ENCODE measurements at regions not wholly inside any gene's neighbourhood (a gene's known extent, or its start where the extent isn't known, plus 50 kb on each side); places are given as distances from the start of the nearest gene placed in this dataset.

DNA sequence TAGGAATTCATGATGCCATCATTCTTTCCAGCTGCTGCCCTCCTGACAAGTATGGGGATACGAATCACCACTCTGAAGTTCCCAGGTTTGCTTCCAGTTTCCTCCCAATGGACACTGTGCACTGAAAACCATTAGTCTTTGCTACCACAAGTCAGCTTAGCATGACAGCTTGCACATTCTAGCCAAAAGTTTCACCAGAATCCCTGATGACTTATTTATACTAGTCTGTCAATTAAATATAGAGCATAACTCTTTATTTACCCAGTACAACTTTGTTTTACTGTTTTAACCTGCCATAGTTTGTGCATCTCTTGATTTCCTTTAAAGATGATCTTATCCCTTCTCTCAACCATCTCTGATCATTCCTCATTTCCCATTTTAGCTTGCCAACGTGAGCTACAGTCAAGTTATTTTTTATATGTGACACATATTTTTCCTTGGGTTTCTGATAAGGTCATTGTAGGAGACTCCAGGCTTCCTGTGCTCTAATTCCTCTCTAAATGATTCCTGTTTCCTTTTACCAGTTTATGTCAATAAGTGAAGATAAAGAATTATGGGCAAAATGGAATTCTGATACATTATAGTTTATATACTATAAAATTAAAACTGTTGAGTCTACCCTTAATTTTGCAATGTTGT is 167.5 kb upstream of the MEOX2 start:
- no peaks in the 10 kb centered on the region for H3K27me3 ChIP-seq (ENCODE audit: control insufficient read depth in 2 of 2, insufficient read depth in 2 of 2, low read length in 2 of 2)
- no peak overlapping the region for H3K4me3 ChIP-seq (ENCODE audit: low read length in 2 of 2)
- no peak overlapping the region for H3K27ac ChIP-seq (ENCODE audit: low read depth in 2 of 2, low read length in 2 of 2)
- no peaks in the 10 kb centered on the region for H3K4me1 ChIP-seq (ENCODE audit: control insufficient read depth in 2 of 2, insufficient read depth in 2 of 2, low read length in 2 of 2)
- no peak overlapping the region for H3K9ac ChIP-seq (ENCODE audit: low read depth in 1 of 2, low read length in 2 of 2)
- H3K9me3 ChIP-seq (ENCODE audit: control insufficient read depth in 2 of 2, low read length in 2 of 2), result no peaks in the 10 kb centered on the region
- no peaks in the 10 kb centered on the region for H3K36me3 ChIP-seq (ENCODE audit: control insufficient read depth in 2 of 2, insufficient read depth in 2 of 2, low read length in 2 of 2)

DNA sequence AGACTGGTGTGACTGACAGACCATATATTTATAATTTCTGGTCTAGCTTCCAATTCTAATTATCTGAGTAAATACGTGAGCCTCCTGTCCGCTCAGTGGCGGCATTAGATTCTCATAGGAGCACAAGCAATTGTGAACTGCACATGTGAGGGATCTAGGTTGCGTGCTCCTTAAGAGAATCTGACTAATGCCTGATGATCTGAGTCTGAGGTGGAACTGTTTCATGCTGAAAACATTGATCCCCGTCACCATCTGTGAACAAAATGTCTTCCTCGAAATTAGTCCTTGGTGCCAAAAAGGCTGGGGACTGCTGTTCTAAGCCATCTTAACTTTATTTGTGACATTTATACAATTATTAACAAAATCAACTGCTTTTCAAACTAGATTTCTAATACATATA is 164.7 kb upstream of the MEOX2 start:
- Histone ChIP-seq H3K27me3 (ENCODE audit: control insufficient read depth in 2 of 2, insufficient read depth in 2 of 2, low read length in 2 of 2) (no peaks in the 10 kb centered on the region), H3K9me3 (ENCODE audit: control insufficient read depth in 2 of 2, low read length in 2 of 2) (no peaks in the 10 kb centered on the region), H3K9ac (ENCODE audit: low read depth in 1 of 2, low read length in 2 of 2) (no peak overlapping the region), H3K4me3 (ENCODE audit: low read length in 2 of 2) (no peak overlapping the region), H3K4me1 (ENCODE audit: control insufficient read depth in 2 of 2, insufficient read depth in 2 of 2, low read length in 2 of 2) (no peaks in the 10 kb centered on the region), H3K36me3 (ENCODE audit: control insufficient read depth in 2 of 2, insufficient read depth in 2 of 2, low read length in 2 of 2) (no peaks in the 10 kb centered on the region), H3K27ac (ENCODE audit: low read depth in 2 of 2, low read length in 2 of 2) (no peak overlapping the region)

DNA sequence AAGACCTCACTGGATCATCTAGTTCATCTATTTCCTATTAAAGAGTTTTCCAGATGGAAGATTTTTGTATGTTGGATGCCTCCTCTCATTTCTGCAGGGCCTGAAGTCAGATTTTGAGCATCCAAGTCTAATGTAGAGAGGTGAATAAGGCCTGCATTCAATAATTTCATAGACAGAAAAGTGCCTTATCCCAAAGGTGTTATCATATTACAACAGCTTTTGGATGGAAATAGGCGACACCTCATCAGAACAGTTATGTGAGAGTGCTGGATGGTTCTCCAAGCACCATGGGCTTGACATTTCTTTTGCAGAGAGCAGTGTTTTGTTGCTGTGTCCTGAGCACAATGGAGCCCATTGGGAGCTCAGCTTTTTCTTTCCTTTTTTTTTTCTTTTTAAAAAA is 162.4 kb upstream of the MEOX2 start:
- Histone ChIP-seq H3K4me3 (ENCODE audit: low read length in 2 of 2) (no peak overlapping the region), H3K27me3 (ENCODE audit: control insufficient read depth in 2 of 2, insufficient read depth in 2 of 2, low read length in 2 of 2) (no peaks in the 10 kb centered on the region), H3K9ac (ENCODE audit: low read depth in 1 of 2, low read length in 2 of 2) (no peak overlapping the region), H3K27ac (ENCODE audit: low read depth in 2 of 2, low read length in 2 of 2) (no peak overlapping the region), H3K9me3 (ENCODE audit: control insufficient read depth in 2 of 2, low read length in 2 of 2) (no peaks in the 10 kb centered on the region), H3K4me1 (ENCODE audit: control insufficient read depth in 2 of 2, insufficient read depth in 2 of 2, low read length in 2 of 2) (no peaks in the 10 kb centered on the region), H3K36me3 (ENCODE audit: control insufficient read depth in 2 of 2, insufficient read depth in 2 of 2, low read length in 2 of 2) (no peaks in the 10 kb centered on the region)

DNA sequence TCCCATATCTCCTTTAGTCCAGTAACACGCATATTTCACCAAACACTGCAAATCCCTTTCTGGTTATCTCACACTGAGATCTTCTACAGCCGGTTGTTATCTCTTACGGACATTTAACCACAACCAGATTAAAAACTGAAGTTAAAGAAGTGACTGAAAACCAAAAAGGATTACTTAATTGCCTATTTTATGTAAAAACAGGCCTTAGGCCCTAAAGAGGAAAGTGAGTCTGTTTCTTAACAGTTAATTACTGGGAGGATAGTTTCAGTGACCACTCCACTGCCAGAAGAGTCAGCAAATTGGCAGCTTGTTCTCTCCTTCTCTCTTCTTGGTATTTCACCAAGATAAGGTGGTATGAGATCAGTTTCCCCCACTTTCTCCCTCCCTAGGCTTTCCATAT is 161.9 kb upstream of the MEOX2 start:
- Histone ChIP-seq H3K9me3 (ENCODE audit: control insufficient read depth in 2 of 2, low read length in 2 of 2) (no peaks in the 10 kb centered on the region), H3K27me3 (ENCODE audit: control insufficient read depth in 2 of 2, insufficient read depth in 2 of 2, low read length in 2 of 2) (no peaks in the 10 kb centered on the region), H3K9ac (ENCODE audit: low read depth in 1 of 2, low read length in 2 of 2) (no peak overlapping the region), H3K4me1 (ENCODE audit: control insufficient read depth in 2 of 2, insufficient read depth in 2 of 2, low read length in 2 of 2) (no peaks in the 10 kb centered on the region), H3K27ac (ENCODE audit: low read depth in 2 of 2, low read length in 2 of 2) (no peak overlapping the region), H3K36me3 (ENCODE audit: control insufficient read depth in 2 of 2, insufficient read depth in 2 of 2, low read length in 2 of 2) (no peaks in the 10 kb centered on the region), H3K4me3 (ENCODE audit: low read length in 2 of 2) (no peak overlapping the region)

DNA sequence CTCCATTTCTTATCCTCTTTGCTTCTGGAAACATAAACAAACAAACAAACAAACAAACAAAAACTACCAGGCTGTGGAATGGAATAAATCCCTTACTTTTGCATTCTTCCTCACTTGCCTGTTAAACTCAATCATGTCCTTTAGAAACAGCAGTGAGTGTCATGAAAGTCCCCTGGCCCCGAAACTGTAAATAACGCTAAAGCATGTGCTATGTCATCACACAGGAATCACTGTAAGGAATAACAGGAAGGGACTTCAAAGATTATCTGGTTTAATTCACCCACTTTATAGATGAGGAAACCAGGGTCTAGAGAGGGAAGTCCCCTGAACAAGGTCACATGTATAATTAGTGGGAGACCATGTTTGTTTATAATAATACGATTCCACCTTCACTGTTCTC is 159.4 kb upstream of the MEOX2 start:
- Histone ChIP-seq H3K4me1 (ENCODE audit: control insufficient read depth in 2 of 2, insufficient read depth in 2 of 2, low read length in 2 of 2) (no peaks in the 10 kb centered on the region), H3K9me3 (ENCODE audit: control insufficient read depth in 2 of 2, low read length in 2 of 2) (no peaks in the 10 kb centered on the region), H3K36me3 (ENCODE audit: control insufficient read depth in 2 of 2, insufficient read depth in 2 of 2, low read length in 2 of 2) (no peaks in the 10 kb centered on the region), H3K27me3 (ENCODE audit: control insufficient read depth in 2 of 2, insufficient read depth in 2 of 2, low read length in 2 of 2) (no peaks in the 10 kb centered on the region), H3K27ac (ENCODE audit: low read depth in 2 of 2, low read length in 2 of 2) (no peak overlapping the region), H3K4me3 (ENCODE audit: low read length in 2 of 2) (no peak overlapping the region), H3K9ac (ENCODE audit: low read depth in 1 of 2, low read length in 2 of 2) (no peak overlapping the region)

- no peaks in the 10 kb centered on the region for H3K9me3 ChIP-seq (ENCODE audit: control insufficient read depth in 2 of 2, low read length in 2 of 2)
- no peaks in the 10 kb centered on the region for H3K36me3 ChIP-seq (ENCODE audit: control insufficient read depth in 2 of 2, insufficient read depth in 2 of 2, low read length in 2 of 2)
- H3K27me3 ChIP-seq (ENCODE audit: control insufficient read depth in 2 of 2, insufficient read depth in 2 of 2, low read length in 2 of 2), result no peaks in the 10 kb centered on the region
- no peak overlapping the region for H3K9ac ChIP-seq (ENCODE audit: low read depth in 1 of 2, low read length in 2 of 2)
- H3K4me1 ChIP-seq (ENCODE audit: control insufficient read depth in 2 of 2, insufficient read depth in 2 of 2, low read length in 2 of 2), result no peaks in the 10 kb centered on the region
- no peak overlapping the region for H3K4me3 ChIP-seq (ENCODE audit: low read length in 2 of 2)
- no peak overlapping the region for H3K27ac ChIP-seq (ENCODE audit: low read depth in 2 of 2, low read length in 2 of 2)
Observed at GRCh38 chr7:15845461-15845860, 159.0 kb upstream of the MEOX2 start.

- Histone ChIP-seq H3K4me1 (ENCODE audit: control insufficient read depth in 2 of 2, insufficient read depth in 2 of 2, low read length in 2 of 2) (no peaks in the 10 kb centered on the region), H3K9ac (ENCODE audit: low read depth in 1 of 2, low read length in 2 of 2) (peak overlapping the region in 1 of 2 donors; percentile 14), H3K27me3 (ENCODE audit: control insufficient read depth in 2 of 2, insufficient read depth in 2 of 2, low read length in 2 of 2) (no peaks in the 10 kb centered on the region), H3K27ac (ENCODE audit: low read depth in 2 of 2, low read length in 2 of 2) (no peak overlapping the region), H3K9me3 (ENCODE audit: control insufficient read depth in 2 of 2, low read length in 2 of 2) (no peaks in the 10 kb centered on the region), H3K36me3 (ENCODE audit: control insufficient read depth in 2 of 2, insufficient read depth in 2 of 2, low read length in 2 of 2) (no peaks in the 10 kb centered on the region), H3K4me3 (ENCODE audit: low read length in 2 of 2) (peak overlapping the region; percentile 11 to 37)
Observed at GRCh38 chr7:15839416-15840100, 153.1 kb upstream of the MEOX2 start.

DNA sequence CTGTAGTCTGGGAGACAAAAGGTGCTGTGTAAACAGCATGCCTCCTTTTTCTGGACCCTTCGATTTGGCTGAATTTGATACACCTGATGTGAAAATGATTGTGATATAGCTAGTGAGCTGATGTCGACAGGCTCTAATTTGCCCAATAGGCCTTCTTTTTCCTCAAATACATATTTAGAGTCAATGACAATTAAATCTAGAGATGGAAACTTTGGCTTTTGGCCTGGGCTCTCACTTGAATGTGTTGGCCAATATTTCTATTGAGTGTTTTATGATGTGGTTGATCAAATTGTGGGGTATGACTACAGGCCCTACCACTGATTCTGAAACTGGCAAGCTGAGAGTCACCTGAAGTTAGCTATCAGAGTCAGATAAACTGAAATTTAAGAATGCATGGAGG is 151.8 kb upstream of the MEOX2 start:
- Histone ChIP-seq H3K4me3 (ENCODE audit: low read length in 2 of 2) (no peak overlapping the region), H3K27ac (ENCODE audit: low read depth in 2 of 2, low read length in 2 of 2) (no peak overlapping the region), H3K9me3 (ENCODE audit: control insufficient read depth in 2 of 2, low read length in 2 of 2) (no peaks in the 10 kb centered on the region), H3K27me3 (ENCODE audit: control insufficient read depth in 2 of 2, insufficient read depth in 2 of 2, low read length in 2 of 2) (no peaks in the 10 kb centered on the region), H3K9ac (ENCODE audit: low read depth in 1 of 2, low read length in 2 of 2) (no peak overlapping the region), H3K4me1 (ENCODE audit: control insufficient read depth in 2 of 2, insufficient read depth in 2 of 2, low read length in 2 of 2) (no peaks in the 10 kb centered on the region), H3K36me3 (ENCODE audit: control insufficient read depth in 2 of 2, insufficient read depth in 2 of 2, low read length in 2 of 2) (no peaks in the 10 kb centered on the region)

DNA sequence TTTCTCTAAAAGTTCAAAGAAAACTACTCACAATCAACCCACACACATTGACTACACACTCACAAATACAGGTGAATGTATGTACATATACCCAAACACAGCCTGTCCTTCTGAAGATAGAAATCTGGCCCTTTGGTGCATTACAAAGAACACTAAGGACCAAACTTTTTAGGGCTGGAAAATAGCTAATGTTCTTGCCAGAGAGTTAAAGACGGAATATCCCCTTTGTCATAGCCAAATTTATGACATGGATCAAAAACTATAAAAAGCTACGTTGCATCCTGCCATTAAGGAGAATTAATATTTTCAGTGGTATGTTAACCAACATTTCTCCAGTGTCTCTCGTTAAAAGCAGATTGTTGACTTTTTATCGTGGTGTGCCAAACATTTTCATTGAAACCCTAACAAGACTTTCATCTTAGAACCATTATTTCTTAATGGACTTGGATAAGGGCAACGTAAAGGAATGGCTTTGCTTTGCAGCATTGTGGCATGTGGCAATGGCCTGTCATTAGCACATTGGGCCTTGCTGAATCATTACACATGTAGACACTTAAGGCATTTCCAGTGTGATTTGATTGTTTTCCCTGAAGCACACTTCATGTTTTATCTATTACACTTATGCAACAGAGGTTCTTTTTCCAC is 150.9 kb upstream of the MEOX2 start:
- no peaks in the 10 kb centered on the region for H3K9me3 ChIP-seq (ENCODE audit: control insufficient read depth in 2 of 2, low read length in 2 of 2)
- no peak overlapping the region for H3K27ac ChIP-seq (ENCODE audit: low read depth in 2 of 2, low read length in 2 of 2)
- H3K36me3 ChIP-seq (ENCODE audit: control insufficient read depth in 2 of 2, insufficient read depth in 2 of 2, low read length in 2 of 2), result no peaks in the 10 kb centered on the region
- H3K9ac ChIP-seq (ENCODE audit: low read depth in 1 of 2, low read length in 2 of 2), result no peak overlapping the region
- no peaks in the 10 kb centered on the region for H3K27me3 ChIP-seq (ENCODE audit: control insufficient read depth in 2 of 2, insufficient read depth in 2 of 2, low read length in 2 of 2)
- no peak overlapping the region for H3K4me3 ChIP-seq (ENCODE audit: low read length in 2 of 2)
- H3K4me1 ChIP-seq (ENCODE audit: control insufficient read depth in 2 of 2, insufficient read depth in 2 of 2, low read length in 2 of 2), result no peaks in the 10 kb centered on the region

DNA sequence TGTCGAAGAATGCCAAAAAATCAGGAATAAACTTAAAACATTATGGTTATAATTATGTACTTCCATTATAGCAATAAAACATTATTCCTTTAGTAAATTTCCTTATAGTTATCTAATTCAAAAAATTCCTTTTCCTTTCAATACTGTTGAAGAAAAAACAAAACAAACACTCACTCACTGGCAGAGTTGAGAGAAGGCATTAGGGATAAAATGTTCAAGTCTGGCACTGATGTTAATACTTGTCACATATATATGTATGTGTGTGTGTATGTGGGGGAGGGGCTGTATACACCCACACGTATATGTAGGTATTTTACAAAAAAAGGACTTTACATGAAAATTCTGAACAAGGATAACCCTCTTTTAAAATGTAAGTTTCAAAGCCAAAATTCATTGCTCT is 150.2 kb upstream of the MEOX2 start:
- Histone ChIP-seq H3K4me1 (ENCODE audit: control insufficient read depth in 2 of 2, insufficient read depth in 2 of 2, low read length in 2 of 2) (no peaks in the 10 kb centered on the region), H3K9me3 (ENCODE audit: control insufficient read depth in 2 of 2, low read length in 2 of 2) (no peaks in the 10 kb centered on the region), H3K9ac (ENCODE audit: low read depth in 1 of 2, low read length in 2 of 2) (no peak overlapping the region), H3K27ac (ENCODE audit: low read depth in 2 of 2, low read length in 2 of 2) (no peak overlapping the region), H3K4me3 (ENCODE audit: low read length in 2 of 2) (no peak overlapping the region), H3K27me3 (ENCODE audit: control insufficient read depth in 2 of 2, insufficient read depth in 2 of 2, low read length in 2 of 2) (no peaks in the 10 kb centered on the region), H3K36me3 (ENCODE audit: control insufficient read depth in 2 of 2, insufficient read depth in 2 of 2, low read length in 2 of 2) (no peaks in the 10 kb centered on the region)
